ENCODE measurements at regions not wholly inside any gene's neighbourhood (a gene's known extent, or its start where the extent isn't known, plus 50 kb on each side); places are given as distances from the start of the nearest gene placed in this dataset.

DNA sequence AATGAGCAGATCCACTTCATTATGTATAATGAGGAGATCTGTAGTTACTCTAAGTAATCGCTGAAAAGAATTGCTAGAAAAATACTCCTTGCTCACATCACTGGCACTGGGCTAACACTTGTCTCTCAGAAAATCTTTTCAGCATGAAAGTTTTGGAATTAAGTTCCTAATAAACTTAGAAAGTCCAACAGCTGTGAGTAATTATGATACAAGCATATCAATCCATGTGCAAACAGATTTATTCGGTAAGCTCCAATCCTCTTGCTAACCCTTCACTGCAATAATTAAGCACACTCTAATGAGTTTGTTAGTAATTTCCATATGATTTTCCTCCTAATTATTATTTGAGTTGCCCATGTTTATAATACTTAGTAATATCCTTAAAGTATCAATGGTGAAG lies 652.6 kb upstream of the WWC1 start:
- H3K27ac ChIP-seq (ENCODE audit: low read length), result no peak overlapping the region
- no peak overlapping the region for H3K9ac ChIP-seq (ENCODE audit: low read length)
- TF ChIP-seq MXI1 (conservative IDR thresholded peaks at IDR 0.05; ENCODE audit: poor library complexity, severe bottlenecking), result no peak
- no peak for TF ChIP-seq EZH2 (IDR thresholded peaks at IDR 0.05; ENCODE audit: borderline replicate concordance, insufficient read depth, low read length, poor library complexity, severe bottlenecking)
- no peak for TF ChIP-seq RAD21 (conservative IDR thresholded peaks at IDR 0.05)
- no peak for TF ChIP-seq POLR2AphosphoS5 (IDR thresholded peaks at IDR 0.05)
- no peak for TF ChIP-seq CTCF (IDR thresholded peaks at IDR 0.05; ENCODE audit: poor library complexity, severe bottlenecking)
- no peak for TF ChIP-seq EP300 (conservative IDR thresholded peaks at IDR 0.05; ENCODE audit: poor library complexity, severe bottlenecking)
- TF ChIP-seq TAF1 (IDR thresholded peaks at IDR 0.05; ENCODE audit: low read depth), result no peak
- H3F3A ChIP-seq (ENCODE audit: insufficient read depth, low read length, poor library complexity, severe bottlenecking), result no peaks in the 10 kb centered on the region
- no peaks in the 10 kb centered on the region for H3K79me2 ChIP-seq (replicated peaks; ENCODE audit: insufficient read depth, low read length)
- H3K9me3 ChIP-seq (ENCODE audit: low read length), result no peaks in the 10 kb centered on the region
- H3K4me3 ChIP-seq (ENCODE audit: low read length), result no peak overlapping the region
- H3K4me2 ChIP-seq (ENCODE audit: low read length), result no peak overlapping the region
- H3K36me3 ChIP-seq (ENCODE audit: insufficient read depth, low read length), result no peaks in the 10 kb centered on the region
- H3K9me2 ChIP-seq (ENCODE audit: insufficient read depth, low read length), result no peaks in the 10 kb centered on the region
- H4K20me1 ChIP-seq (ENCODE audit: insufficient read depth), result no peaks in the 10 kb centered on the region
- no peaks in the 10 kb centered on the region for H3K27me3 ChIP-seq (ENCODE audit: insufficient read depth, low read depth, low read length)
- no peak overlapping the region for H2AFZ ChIP-seq (ENCODE audit: low read depth, low read length)

DNA sequence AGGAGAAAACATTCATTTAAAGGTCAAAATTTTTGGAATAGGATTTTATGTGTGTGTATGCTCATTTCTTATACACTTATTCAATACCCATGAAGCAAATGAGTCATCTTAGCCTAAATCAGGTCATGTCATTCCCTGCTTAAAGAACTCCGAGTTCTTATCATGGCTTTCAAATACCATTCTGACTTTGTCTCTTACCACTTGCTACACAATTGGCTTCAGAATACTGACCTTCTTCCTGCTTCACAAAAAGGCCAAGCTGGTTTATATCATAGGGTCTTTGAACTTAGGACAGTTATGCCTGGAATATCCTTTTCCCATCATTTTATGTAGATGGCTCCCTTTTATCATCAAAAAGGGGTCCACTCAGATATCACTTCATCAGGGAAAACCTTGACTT lies 652.2 kb upstream of the WWC1 start:
- H3K9ac ChIP-seq (ENCODE audit: low read length), result no peak overlapping the region
- H3K27ac ChIP-seq (ENCODE audit: low read length), result no peak overlapping the region
- no peak overlapping the region for H3K4me3 ChIP-seq (ENCODE audit: low read length)
- TF ChIP-seq POLR2AphosphoS5 (IDR thresholded peaks at IDR 0.05) (no peak), MXI1 (conservative IDR thresholded peaks at IDR 0.05; ENCODE audit: poor library complexity, severe bottlenecking) (no peak), RAD21 (conservative IDR thresholded peaks at IDR 0.05) (no peak), CTCF (IDR thresholded peaks at IDR 0.05; ENCODE audit: poor library complexity, severe bottlenecking) (no peak), SMC3 (conservative IDR thresholded peaks at IDR 0.05; ENCODE audit: poor library complexity) (no peak), REST (IDR thresholded peaks at IDR 0.05; ENCODE audit: borderline replicate concordance) (no peak), EZH2 (IDR thresholded peaks at IDR 0.05; ENCODE audit: borderline replicate concordance, insufficient read depth, low read length, poor library complexity, severe bottlenecking) (no peak), EP300 (conservative IDR thresholded peaks at IDR 0.05; ENCODE audit: poor library complexity, severe bottlenecking) (no peak), TAF1 (IDR thresholded peaks at IDR 0.05; ENCODE audit: low read depth) (no peak)
- H3K79me2 ChIP-seq (replicated peaks; ENCODE audit: insufficient read depth, low read length), result no peaks in the 10 kb centered on the region
- H4K20me1 ChIP-seq (ENCODE audit: insufficient read depth), result no peaks in the 10 kb centered on the region
- H3K9me2 ChIP-seq (ENCODE audit: insufficient read depth, low read length), result no peaks in the 10 kb centered on the region
- no peaks in the 10 kb centered on the region for H3K9me3 ChIP-seq (ENCODE audit: low read length)
- H2AFZ ChIP-seq (ENCODE audit: low read depth, low read length), result no peak overlapping the region
- no peaks in the 10 kb centered on the region for H3F3A ChIP-seq (ENCODE audit: insufficient read depth, low read length, poor library complexity, severe bottlenecking)
- no peaks in the 10 kb centered on the region for H3K36me3 ChIP-seq (ENCODE audit: insufficient read depth, low read length)
- H3K4me2 ChIP-seq (ENCODE audit: low read length), result no peak overlapping the region
- H3K27me3 ChIP-seq (ENCODE audit: insufficient read depth, low read depth, low read length), result no peaks in the 10 kb centered on the region
